ENCODE measurements at regions not wholly inside any gene's neighbourhood (a gene's known extent, or its start where the extent isn't known, plus 50 kb on each side); places are given as distances from the start of the nearest gene placed in this dataset.

DNA sequence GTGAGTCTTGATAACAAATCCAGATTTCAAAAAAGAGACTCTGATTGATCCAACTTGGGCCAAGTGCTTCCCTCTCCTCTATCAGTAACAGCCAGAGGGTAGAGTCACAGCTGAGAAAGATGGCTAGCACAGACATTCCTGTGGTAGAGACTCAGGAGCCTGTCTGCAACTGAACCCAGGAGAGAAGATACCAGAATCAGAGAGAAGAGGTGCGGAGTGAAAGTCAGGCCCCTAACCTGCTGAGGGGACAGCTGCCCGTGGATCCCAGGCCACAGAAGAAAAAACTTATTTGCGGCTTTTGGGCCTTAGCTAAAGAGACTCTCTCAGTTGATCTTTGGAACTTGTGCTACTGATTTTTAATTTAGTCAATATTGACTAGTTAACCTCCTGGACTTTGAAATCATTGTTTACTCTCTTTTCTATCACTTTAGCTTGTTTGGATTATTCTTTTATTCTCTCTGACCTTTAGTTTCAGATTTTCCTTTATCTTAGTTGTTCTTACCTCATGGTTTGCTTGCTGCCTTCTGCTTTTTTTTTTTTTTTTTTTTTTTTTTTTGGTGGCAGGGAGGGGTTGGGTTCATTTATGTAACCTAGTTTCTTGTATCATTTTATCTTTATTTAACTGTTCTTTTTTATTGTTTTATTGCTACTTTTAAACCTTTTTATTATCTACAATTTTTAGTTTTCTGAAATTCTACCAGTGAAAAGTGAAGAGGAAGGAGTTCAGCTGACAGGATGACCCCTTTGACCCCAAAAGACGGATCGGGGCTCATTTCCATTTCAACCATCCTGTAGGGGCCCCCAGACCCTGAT lies 154.9 kb upstream of the KRR1 start (continued):
- TF ChIP-seq ZNF747 (CRISPR knock-in tag; IDR thresholded peaks at IDR 0.05; ENCODE audit: borderline replicate concordance) = no peak
- no peak for TF ChIP-seq HNRNPH1 (optimal IDR thresholded peaks at IDR 0.05; ENCODE audit: low read depth, low read length)
- TF ChIP-seq JUN (CRISPR knock-in tag; IDR thresholded peaks at IDR 0.05) = peak; percentile 67; the same call in 1 of the 2 replicates
- peak; percentile 59 for TF ChIP-seq TEAD3 (CRISPR knock-in tag; optimal IDR thresholded peaks at IDR 0.05; ENCODE audit: borderline replicate concordance)
- peak; percentile 71; the same call in 1 of the 2 replicates for TF ChIP-seq CBX5 (CRISPR knock-in tag; IDR thresholded peaks at IDR 0.05; ENCODE audit: borderline replicate concordance)
- TF ChIP-seq, protein P1, sequence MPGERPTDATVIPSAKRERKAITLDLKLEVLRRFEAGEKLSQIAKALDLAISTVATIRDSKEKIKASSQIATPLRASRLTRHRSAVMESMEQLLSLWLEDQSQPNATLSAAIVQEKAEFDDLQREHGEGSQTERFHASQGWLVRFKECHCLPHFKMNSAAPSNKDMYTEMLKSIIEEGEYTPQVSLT (CRISPR knock-in tag; IDR thresholded peaks at IDR 0.05; ENCODE audit: borderline replicate concordance, low read depth) = no peak
- TF ChIP-seq ZNF850 (CRISPR knock-in tag; conservative IDR thresholded peaks at IDR 0.05) = no peak
- no peak for TF ChIP-seq ZNF543 (CRISPR knock-in tag; IDR thresholded peaks at IDR 0.05)
- TF ChIP-seq MAF1 (CRISPR knock-in tag; IDR thresholded peaks at IDR 0.05; ENCODE audit: borderline replicate concordance) = no peak
- peak; percentile 61; the same call in 1 of the 2 replicates for TF ChIP-seq YEATS4 (CRISPR knock-in tag; IDR thresholded peaks at IDR 0.05; ENCODE audit: borderline replicate concordance)
- no peak for TF ChIP-seq GABPA (IDR thresholded peaks at IDR 0.05; ENCODE audit: low read depth, low read length)
- 0 out of 2 replicates have a peak, but pooled peaks have one; percentile 12 for TF ChIP-seq GABPA (CRISPR knock-in tag; IDR thresholded peaks at IDR 0.05; ENCODE audit: low read depth)
- TF ChIP-seq ZNF616 (CRISPR knock-in tag; IDR thresholded peaks at IDR 0.05; ENCODE audit: low read depth) = no peak
- TF ChIP-seq, protein P2, sequence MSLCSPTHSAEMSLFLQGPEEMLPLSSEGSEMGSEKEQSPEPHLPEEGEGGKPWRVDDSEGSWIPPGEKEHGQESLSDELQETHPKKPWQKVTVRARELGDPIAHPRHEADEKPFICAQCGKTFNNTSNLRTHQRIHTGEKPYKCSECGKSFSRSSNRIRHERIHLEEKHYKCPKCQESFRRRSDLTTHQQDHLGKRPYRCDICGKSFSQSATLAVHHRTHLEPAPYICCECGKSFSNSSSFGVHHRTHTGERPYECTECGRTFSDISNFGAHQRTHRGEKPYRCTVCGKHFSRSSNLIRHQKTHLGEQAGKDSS (CRISPR knock-in tag; IDR thresholded peaks at IDR 0.05; ENCODE audit: borderline replicate concordance, low read depth) = no peak
- TF ChIP-seq, protein P3, sequence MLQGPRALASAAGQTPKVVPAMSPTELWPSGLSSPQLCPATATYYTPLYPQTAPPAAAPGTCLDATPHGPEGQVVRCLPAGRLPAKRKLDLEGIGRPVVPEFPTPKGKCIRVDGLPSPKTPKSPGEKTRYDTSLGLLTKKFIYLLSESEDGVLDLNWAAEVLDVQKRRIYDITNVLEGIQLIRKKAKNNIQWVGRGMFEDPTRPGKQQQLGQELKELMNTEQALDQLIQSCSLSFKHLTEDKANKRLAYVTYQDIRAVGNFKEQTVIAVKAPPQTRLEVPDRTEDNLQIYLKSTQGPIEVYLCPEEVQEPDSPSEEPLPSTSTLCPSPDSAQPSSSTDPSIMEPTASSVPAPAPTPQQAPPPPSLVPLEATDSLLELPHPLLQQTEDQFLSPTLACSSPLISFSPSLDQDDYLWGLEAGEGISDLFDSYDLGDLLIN (CRISPR knock-in tag; IDR thresholded peaks at IDR 0.05; ENCODE audit: borderline replicate concordance) = no peak
- TF ChIP-seq, protein P4, sequence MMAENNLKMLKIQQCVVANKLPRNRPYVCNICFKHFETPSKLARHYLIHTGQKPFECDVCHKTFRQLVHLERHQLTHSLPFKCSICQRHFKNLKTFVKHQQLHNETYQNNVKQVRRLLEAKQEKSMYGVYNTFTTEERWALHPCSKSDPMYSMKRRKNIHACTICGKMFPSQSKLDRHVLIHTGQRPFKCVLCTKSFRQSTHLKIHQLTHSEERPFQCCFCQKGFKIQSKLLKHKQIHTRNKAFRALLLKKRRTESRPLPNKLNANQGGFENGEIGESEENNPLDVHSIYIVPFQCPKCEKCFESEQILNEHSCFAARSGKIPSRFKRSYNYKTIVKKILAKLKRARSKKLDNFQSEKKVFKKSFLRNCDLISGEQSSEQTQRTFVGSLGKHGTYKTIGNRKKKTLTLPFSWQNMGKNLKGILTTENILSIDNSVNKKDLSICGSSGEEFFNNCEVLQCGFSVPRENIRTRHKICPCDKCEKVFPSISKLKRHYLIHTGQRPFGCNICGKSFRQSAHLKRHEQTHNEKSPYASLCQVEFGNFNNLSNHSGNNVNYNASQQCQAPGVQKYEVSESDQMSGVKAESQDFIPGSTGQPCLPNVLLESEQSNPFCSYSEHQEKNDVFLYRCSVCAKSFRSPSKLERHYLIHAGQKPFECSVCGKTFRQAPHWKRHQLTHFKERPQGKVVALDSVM (CRISPR knock-in tag; IDR thresholded peaks at IDR 0.05) = 0 out of 2 replicates have a peak, but pooled peaks have one; percentile 35
- TF ChIP-seq TP53 (CRISPR knock-in tag; conservative IDR thresholded peaks at IDR 0.05) = 0 out of 2 replicates have a peak, but pooled peaks have one; percentile 36
- TF ChIP-seq SPEN (CRISPR knock-in tag; IDR thresholded peaks at IDR 0.05; ENCODE audit: low read depth) = peak; percentile 17; the same call in 1 of the 2 replicates
- TF ChIP-seq ZNF792 (CRISPR knock-in tag; IDR thresholded peaks at IDR 0.05) = peak; percentile 57; the same call in 1 of the 2 replicates
- peak; percentile 92 for TF ChIP-seq TCF7L2 (IDR thresholded peaks at IDR 0.05; ENCODE audit: low read depth, low read length)
- TF ChIP-seq, protein P5, sequence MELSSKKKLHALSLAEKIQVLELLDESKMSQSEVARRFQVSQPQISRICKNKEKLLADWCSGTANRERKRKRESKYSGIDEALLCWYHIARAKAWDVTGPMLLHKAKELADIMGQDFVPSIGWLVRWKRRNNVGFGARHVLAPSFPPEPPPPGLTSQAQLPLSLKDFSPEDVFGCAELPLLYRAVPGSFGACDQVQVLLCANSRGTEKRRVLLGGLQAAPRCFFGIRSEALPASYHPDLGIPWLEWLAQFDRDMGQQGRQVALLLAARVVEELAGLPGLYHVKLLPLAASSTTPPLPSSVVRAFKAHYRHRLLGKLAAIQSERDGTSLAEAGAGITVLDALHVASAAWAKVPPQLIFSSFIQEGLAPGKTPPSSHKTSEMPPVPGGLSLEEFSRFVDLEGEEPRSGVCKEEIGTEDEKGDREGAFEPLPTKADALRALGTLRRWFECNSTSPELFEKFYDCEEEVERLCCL (CRISPR knock-in tag; IDR thresholded peaks at IDR 0.05; ENCODE audit: borderline replicate concordance) = no peak
- no peak for TF ChIP-seq ZKSCAN1 (IDR thresholded peaks at IDR 0.05; ENCODE audit: low read length)
- peak; percentile 71 for TF ChIP-seq ZFX (CRISPR knock-in tag; IDR thresholded peaks at IDR 0.05; ENCODE audit: low read depth)
- no peak for TF ChIP-seq ATAD3A (CRISPR knock-in tag; IDR thresholded peaks at IDR 0.05)
- no peak for TF ChIP-seq ZNF235 (CRISPR knock-in tag; IDR thresholded peaks at IDR 0.05; ENCODE audit: borderline replicate concordance)
